Activated CD4-positive, CD25-positive, alpha-beta regulatory T cell treated with anti-CD3 and anti-CD28 coated beads, Interleukin-2, amount 50 U/mL, for 16 hours (primary cell): ENCODE measurements at regions not wholly inside any gene's neighbourhood (a gene's known extent, or its start where the extent isn't known, plus 50 kb on each side); places are given as distances from the start of the nearest gene placed in this dataset.
"Not testable (repeated sequence)": the region's sequence is repeated elsewhere in the genome, so short reads cannot be mapped to it uniquely, and the experiment has no call there.

Source experiments
- DNase-seq: peaks from one replicate; pipeline ENCODE4 v3.0.0-alpha.2; 2020; ENCODE audit warnings: low read depth, low spot score

- no peak for DNase-seq
Observed at GRCh38 chr14:30221546-30221945, 293.9 kb upstream of the PRKD1 start.

GRCh38 chr14:30223385-30223785 lies 295.7 kb upstream of the PRKD1 start:
- DNase-seq: no peak

GRCh38 chr14:30223966-30224365 lies 296.3 kb upstream of the PRKD1 start:
- no peak for DNase-seq

GRCh38 chr14:30225176-30225575 lies 297.5 kb upstream of the PRKD1 start:
- no peak for DNase-seq

- no peak for DNase-seq
Observed at GRCh38 chr14:30227436-30227835, 299.8 kb upstream of the PRKD1 start.

GRCh38 chr14:30227876-30228275 lies 300.2 kb upstream of the PRKD1 start:
- no peak for DNase-seq

- DNase-seq: no peak
Observed at GRCh38 chr14:30230719-30231118, 303.1 kb upstream of the PRKD1 start.

GRCh38 chr14:30234966-30235365 lies 307.3 kb upstream of the PRKD1 start:
- DNase-seq: no peak

GRCh38 chr14:30235485-30235884 lies 307.8 kb upstream of the PRKD1 start:
- DNase-seq: no peak

- DNase-seq: no peak
Observed at GRCh38 chr14:30238936-30239335, 311.3 kb upstream of the PRKD1 start.

- no peak for DNase-seq
Observed at GRCh38 chr14:30240018-30240417, 312.4 kb upstream of the PRKD1 start.

GRCh38 chr14:30240685-30241084 lies 313.0 kb upstream of the PRKD1 start:
- DNase-seq: no peak

- DNase-seq: no peak
Observed at GRCh38 chr14:30242744-30243143, 315.1 kb upstream of the PRKD1 start.

- no peak for DNase-seq
Observed at GRCh38 chr14:30243207-30243606, 315.6 kb upstream of the PRKD1 start.

GRCh38 chr14:30243805-30244204 lies 315.2 kb upstream of the G2E3 start:
- no peak for DNase-seq

GRCh38 chr14:30244348-30244747 lies 314.6 kb upstream of the G2E3 start:
- DNase-seq: not testable (repeated sequence)

GRCh38 chr14:30251017-30251416 lies 307.9 kb upstream of the G2E3 start:
- DNase-seq: no peak

GRCh38 chr14:30251557-30252100 lies 307.3 kb upstream of the G2E3 start:
- no peak for DNase-seq

- DNase-seq: no peak
Observed at GRCh38 chr14:30252151-30252550, 306.8 kb upstream of the G2E3 start.

- no peak for DNase-seq
Observed at GRCh38 chr14:30252783-30253674, 305.9 kb upstream of the G2E3 start.

- no peak for DNase-seq
Observed at GRCh38 chr14:30256627-30257026, 302.3 kb upstream of the G2E3 start.

GRCh38 chr14:30257946-30258661 lies 300.9 kb upstream of the G2E3 start:
- no peak for DNase-seq
